DMS79 (cell line): ENCODE measurements at regions not wholly inside any gene's neighbourhood (a gene's known extent, or its start where the extent isn't known, plus 50 kb on each side); places are given as distances from the start of the nearest gene placed in this dataset.
"Not testable (repeated sequence)": the region's sequence is repeated elsewhere in the genome, so short reads cannot be mapped to it uniquely, and the experiment has no call there.

Source experiments
- DNase-seq: peaks from one replicate; lab custom pipeline; 2025; lab: John Stamatoyannopoulos, UW

DNA sequence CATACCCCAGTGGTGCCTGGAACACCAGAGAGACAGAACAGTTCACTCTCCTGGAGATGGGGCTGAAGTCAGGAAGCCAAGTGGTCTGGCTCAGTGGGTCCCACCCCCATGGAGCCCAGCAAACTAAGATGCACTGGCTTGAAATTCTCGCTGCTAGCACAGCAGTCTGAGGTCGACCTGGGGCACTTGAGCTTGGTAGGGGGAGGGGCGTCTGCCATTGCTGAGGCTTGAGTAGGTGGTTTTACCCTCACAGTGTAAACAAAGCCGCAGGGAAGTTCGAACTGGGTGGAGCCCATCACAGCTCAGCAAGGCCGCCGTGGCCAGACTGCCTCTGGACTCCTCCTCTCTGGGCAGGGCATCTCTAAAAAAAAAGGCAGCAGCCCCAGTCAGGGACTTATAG, 272.0 kb downstream of the KLF13 start:
- peak; percentile 18 for DNase-seq

GRCh38 chr15:31605467-31605931, 278.9 kb downstream of the KLF13 start:
- no peak for DNase-seq

GRCh38 chr15:31606194-31606669, 279.6 kb downstream of the KLF13 start:
- no peak for DNase-seq

DNA sequence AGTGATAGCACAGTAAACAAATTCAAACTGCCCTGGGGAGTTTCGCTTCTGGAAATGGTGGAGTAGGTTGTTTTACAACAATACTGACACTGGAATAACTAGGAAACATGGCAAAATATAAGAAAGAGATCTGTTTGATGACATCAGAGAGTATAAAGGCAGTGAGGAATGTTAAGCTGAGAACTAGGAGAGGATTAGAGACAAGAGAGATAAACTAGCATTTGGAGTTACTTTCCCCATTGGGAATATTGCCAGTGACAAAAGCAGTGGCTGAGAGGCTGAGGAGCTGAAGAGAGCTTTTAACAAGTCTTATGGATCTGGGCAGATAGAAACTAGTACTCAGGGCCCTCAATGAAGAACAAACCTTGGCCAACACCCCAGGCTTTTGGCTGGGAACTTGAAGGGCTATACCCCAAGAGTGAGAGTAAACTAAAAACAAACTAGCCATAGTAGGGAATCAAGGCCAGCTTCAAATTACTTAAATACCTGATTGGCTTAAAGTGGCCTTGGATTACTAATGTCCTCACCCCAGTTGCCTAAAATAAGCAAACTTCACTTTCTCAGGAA, 280.4 kb downstream of the KLF13 start:
- DNase-seq, result no peak

DNA sequence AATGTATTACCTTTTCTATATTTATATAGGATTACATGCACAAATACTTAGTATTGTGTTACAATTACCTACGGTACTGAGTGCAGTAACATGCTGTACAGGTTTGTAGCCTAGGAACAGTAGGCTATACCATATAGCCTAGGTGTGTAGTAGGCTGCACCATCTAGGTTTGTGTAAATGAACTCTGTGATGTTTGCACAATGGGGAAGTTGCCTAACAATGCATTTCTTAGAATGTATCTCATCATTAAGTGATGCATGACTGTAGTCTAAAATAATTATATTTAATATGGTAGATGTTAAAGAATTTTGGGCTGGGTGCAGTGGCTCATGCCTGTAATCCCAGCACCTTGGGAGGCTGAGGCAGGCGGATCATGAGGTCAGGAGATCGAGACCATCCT, 281.0 kb downstream of the KLF13 start:
- no peak for DNase-seq

- DNase-seq, result no peak
Measured at GRCh38 chr15:31609258-31609681, 282.6 kb downstream of the KLF13 start.

DNA sequence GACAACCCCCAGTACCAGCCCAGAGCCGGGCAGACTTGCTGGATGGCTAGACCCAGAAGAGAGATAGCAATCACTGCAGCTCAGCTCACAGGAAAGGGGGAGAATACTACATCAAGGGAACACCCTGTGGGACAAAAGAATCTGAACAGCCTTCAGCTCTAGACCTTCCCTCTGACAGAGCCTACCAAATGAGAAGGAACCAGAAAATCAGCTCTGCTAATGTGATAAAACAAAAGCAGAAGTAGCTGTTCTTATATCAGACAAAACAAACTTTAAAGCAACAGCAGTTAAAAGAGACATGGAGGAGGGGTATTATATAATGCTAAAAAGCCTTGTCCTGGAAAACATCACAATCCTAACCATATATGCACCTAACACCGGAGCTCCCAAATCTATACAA, 283.3 kb downstream of the KLF13 start:
- DNase-seq, result no peak

GRCh38 chr15:31615643-31616415, 289.2 kb downstream of the KLF13 start:
- no peak for DNase-seq

DNA sequence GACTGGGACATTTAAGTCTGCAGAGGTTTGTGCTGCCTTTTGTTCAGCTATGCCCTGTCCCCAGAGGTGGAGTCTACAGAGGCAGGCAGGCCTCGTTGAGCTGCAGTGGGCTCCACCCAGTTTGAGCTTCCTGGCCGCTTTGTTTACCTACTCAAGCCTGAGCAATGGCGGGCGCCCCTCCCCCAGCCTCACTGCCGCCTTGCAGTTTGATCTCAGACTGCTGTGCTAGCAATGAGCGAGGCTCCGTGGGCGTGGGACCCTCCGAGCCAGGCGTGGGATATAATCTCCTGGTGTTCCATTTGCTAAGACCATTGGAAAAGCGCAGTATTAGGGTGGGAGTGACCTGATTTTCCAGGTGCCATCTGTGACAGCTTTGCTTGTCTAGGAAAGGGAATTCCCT, 296.7 kb downstream of the KLF13 start:
- DNase-seq, result not testable (repeated sequence)

- DNase-seq, result not testable (repeated sequence)
Measured at GRCh38 chr15:31624115-31624514, 297.5 kb downstream of the KLF13 start.

DNA sequence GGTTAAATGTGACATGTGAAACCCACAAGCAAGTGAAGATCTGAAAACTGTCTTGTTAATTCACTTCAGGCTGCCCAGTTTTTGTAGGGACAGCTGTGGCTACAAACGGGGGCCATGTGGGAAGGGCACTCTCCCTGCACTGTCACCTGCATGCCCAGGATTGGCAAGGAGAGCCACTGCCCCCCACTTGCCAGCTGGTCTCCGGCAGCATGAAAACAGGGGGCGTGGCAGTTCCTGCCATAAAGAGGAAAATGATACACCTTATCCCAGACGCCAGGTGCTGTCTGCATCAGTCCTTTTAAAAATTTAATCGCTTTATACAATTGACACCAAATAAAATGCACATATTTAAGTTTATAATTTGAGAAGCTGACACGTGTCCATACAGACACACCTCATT, 309.1 kb downstream of the KLF13 start:
- DNase-seq, result not testable (repeated sequence)

DNA sequence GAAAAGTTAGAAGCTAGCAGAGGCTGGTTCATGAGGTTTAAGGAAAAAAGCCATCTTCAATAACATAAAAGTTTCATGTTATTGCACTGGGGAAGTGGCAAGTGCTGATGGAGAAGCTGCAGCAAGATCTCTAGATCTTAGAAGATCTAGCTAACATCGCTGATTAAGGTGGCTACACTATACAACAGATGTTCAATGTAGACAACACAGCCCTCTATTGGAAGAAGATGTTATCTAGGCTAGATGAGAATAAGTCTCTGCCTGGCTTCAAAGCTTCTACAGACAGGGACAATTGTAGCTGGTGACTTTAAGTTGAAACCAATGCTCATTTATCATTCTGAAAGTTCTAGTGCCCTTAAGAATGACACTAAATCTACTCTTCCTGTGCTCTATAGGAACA, 310.3 kb downstream of the KLF13 start:
- not testable (repeated sequence) for DNase-seq

GRCh38 chr15:31643955-31644354, 317.3 kb downstream of the KLF13 start:
- not testable (repeated sequence) for DNase-seq

GRCh38 chr15:31644761-31645160, 318.1 kb downstream of the KLF13 start:
- not testable (repeated sequence) for DNase-seq

- not testable (repeated sequence) for DNase-seq
Measured at GRCh38 chr15:31647337-31647826, 320.7 kb downstream of the KLF13 start.

- DNase-seq, result not testable (repeated sequence)
Measured at GRCh38 chr15:31649634-31650033, 323.0 kb downstream of the KLF13 start.

DNA sequence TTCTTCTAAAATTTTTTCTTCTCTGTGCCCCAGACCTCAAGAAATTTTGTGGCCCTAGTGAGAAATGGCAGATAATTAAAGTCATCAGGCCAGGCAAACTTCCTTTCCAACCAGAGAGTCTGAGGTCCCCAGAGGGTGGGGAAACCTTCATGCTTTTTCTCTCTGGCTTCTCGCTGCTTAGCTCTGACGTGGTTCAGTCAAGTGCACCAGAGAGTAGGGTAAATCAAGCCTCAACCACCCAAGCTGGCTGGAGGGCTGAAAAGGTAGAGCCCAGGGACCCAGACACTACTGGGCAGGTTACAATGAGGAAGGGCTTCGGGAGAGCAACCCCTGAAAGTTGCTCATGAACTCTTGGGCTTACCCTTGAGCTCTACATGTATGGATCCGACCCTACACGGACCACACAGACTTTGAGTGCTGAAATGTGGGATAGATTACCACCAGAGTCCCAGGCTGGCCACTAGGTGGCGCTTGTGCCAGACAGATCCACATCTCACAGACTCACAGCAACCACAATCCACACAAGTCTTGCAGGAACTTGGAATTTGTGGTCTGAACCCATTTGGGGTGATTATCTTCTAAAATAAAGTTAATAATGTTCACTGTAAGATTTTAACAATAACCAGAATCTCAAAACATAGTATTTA, 323.5 kb downstream of the KLF13 start:
- DNase-seq, result not testable (repeated sequence)

DNA sequence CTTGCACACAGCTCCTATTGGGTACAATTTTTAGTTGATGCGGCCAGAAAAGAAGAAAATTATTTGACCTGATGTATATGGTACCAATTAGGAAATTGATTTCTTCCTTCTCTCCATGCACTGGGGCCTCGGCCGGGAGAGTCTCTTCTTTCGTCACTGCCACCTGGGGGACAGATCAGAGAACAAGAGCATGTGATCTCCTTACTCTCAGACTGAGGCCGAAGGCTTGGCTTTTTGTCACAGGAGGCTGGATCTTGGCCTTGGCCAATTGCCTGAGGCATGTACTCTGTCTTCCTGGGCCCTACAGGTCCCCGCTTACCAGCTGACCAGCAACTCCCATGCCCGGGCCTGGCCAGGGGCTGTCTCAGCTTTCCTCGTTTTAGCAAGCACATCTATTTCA, 330.3 kb downstream of the KLF13 start:
- not testable (repeated sequence) for DNase-seq

GRCh38 chr15:31660816-31661215, 334.2 kb downstream of the KLF13 start:
- no peak for DNase-seq

GRCh38 chr15:31665732-31666131, 339.1 kb downstream of the KLF13 start:
- not testable (repeated sequence) for DNase-seq

- DNase-seq, result not testable (repeated sequence)
Measured at GRCh38 chr15:31669158-31669908, 342.7 kb downstream of the KLF13 start.

DNA sequence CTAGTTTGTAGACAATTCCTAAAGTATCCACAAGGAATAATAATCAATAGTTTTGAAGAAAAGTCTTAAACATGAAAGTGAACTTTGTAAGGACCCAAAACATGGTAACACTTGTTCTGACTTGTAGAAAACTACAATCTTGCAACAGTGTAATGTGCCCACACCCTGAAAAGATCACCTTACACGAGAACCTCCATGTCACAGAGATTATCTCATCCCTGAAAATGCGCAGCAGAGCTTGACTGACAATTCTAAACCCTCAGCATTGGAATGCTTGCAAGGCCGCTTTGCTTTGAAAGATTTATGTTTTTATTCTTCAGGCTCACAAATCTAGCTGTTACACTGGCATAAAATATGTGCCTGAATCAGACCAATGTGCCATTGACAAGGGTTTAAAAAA, 346.6 kb downstream of the KLF13 start:
- DNase-seq, result not testable (repeated sequence)
